ENCODE measurements at regions not wholly inside any gene's neighbourhood (a gene's known extent, or its start where the extent isn't known, plus 50 kb on each side); places are given as distances from the start of the nearest gene placed in this dataset.

GRCh38 chr5:162550236-162550635 is 482.7 kb downstream of the GABRG2 start:
- no peak for DNase-seq (ENCODE audit: extremely low spot score, unreplicated experiment)
- no peak overlapping the region for H3K4me3 Mint-ChIP-seq
- H3K36me3 Mint-ChIP-seq, result no peaks in the 10 kb centered on the region
- H3K27ac Mint-ChIP-seq, result no peak overlapping the region
- peaks cover 10% of the 10 kb centered on the region for H3K9me3 Mint-ChIP-seq
- TF ChIP-seq CTCF (conservative IDR thresholded peaks at IDR 0.05), result no peak
- H3K27me3 Mint-ChIP-seq, result no peaks in the 10 kb centered on the region
- H3K4me1 Mint-ChIP-seq (ENCODE audit: unreplicated experiment), result no peaks in the 10 kb centered on the region

- no peaks in the 10 kb centered on the region for H3K27me3 Mint-ChIP-seq
- TF ChIP-seq CTCF (conservative IDR thresholded peaks at IDR 0.05), result no peak
- no peak overlapping the region for H3K4me3 Mint-ChIP-seq
- H3K4me1 Mint-ChIP-seq (ENCODE audit: unreplicated experiment), result no peaks in the 10 kb centered on the region
- H3K27ac Mint-ChIP-seq, result no peak overlapping the region
- H3K36me3 Mint-ChIP-seq, result no peaks in the 10 kb centered on the region
- DNase-seq (ENCODE audit: extremely low spot score, unreplicated experiment), result no peak
- H3K9me3 Mint-ChIP-seq, result no peaks in the 10 kb centered on the region
These were observed 490.5 kb downstream of the GABRG2 start for GRCh38 chr5:162558120-162558519.

GRCh38 chr5:162567644-162568043 is 500.1 kb downstream of the GABRG2 start:
- no peak overlapping the region for H3K27ac Mint-ChIP-seq
- no peak overlapping the region for H3K4me3 Mint-ChIP-seq
- DNase-seq (ENCODE audit: extremely low spot score, unreplicated experiment), result no peak
- H3K4me1 Mint-ChIP-seq (ENCODE audit: unreplicated experiment), result peaks cover 5% of the 10 kb centered on the region
- TF ChIP-seq CTCF (conservative IDR thresholded peaks at IDR 0.05), result no peak
- H3K27me3 Mint-ChIP-seq, result peaks cover 3% of the 10 kb centered on the region
- H3K36me3 Mint-ChIP-seq, result no peaks in the 10 kb centered on the region
- no peaks in the 10 kb centered on the region for H3K9me3 Mint-ChIP-seq

GRCh38 chr5:162573758-162574157 is 506.2 kb downstream of the GABRG2 start:
- H3K4me1 Mint-ChIP-seq (ENCODE audit: unreplicated experiment), result peaks cover 5% of the 10 kb centered on the region
- H3K27me3 Mint-ChIP-seq, result no peaks in the 10 kb centered on the region
- no peaks in the 10 kb centered on the region for H3K9me3 Mint-ChIP-seq
- no peak overlapping the region for H3K27ac Mint-ChIP-seq
- H3K36me3 Mint-ChIP-seq, result no peaks in the 10 kb centered on the region
- TF ChIP-seq CTCF (conservative IDR thresholded peaks at IDR 0.05), result no peak
- H3K4me3 Mint-ChIP-seq, result no peak overlapping the region
- DNase-seq (ENCODE audit: extremely low spot score, unreplicated experiment), result no peak

GRCh38 chr5:162591724-162592123 is 524.2 kb downstream of the GABRG2 start:
- H3K4me1 Mint-ChIP-seq (ENCODE audit: unreplicated experiment), result no peaks in the 10 kb centered on the region

More at GRCh38 chr5:162591724-162592123, 524.2 kb downstream of the GABRG2 start:
- no peak for TF ChIP-seq CTCF (conservative IDR thresholded peaks at IDR 0.05)
- no peak for DNase-seq (ENCODE audit: extremely low spot score, unreplicated experiment)
- Mint-ChIP-seq H3K27ac (no peak overlapping the region), H3K36me3 (no peaks in the 10 kb centered on the region), H3K4me3 (no peak overlapping the region), H3K9me3 (no peaks in the 10 kb centered on the region), H3K27me3 (no peaks in the 10 kb centered on the region)

All from type B pancreatic cell (in vitro differentiated cells).